SKM-1 treated with dmso at 0.1 percent for 144 hours (cell line): ENCODE measurements at regions not wholly inside any gene's neighbourhood (a gene's known extent, or its start where the extent isn't known, plus 50 kb on each side); places are given as distances from the start of the nearest gene placed in this dataset.
A peak's percentile ranks its signal among the peaks of the same experiment; 100 is the strongest.

Source experiments
- DNase-seq: peaks from one replicate; lab custom pipeline; 2025; ENCODE audit not compliant: unreplicated experiment; lab: John Stamatoyannopoulos, UW

DNA sequence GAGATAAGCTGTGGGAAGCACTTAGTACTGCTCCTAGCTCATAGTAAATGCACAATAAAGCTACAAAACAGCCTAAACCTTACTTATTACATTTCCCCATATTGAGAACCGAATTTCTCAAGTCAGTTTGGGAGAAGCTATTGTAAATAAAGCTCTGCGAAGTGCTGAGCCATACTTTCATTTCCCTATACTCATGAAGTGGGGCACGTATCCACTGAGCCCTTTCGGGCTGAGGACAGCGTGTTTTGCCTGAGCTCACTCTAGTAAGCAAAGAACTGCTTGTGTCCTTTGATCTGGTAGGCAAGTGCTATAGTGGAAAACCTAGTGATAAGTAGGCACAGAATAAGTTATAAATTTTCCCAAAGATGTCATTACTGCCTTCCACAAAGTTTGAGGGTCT is 165.0 kb downstream of the RSL24D1 start:
- no peak for DNase-seq

DNA sequence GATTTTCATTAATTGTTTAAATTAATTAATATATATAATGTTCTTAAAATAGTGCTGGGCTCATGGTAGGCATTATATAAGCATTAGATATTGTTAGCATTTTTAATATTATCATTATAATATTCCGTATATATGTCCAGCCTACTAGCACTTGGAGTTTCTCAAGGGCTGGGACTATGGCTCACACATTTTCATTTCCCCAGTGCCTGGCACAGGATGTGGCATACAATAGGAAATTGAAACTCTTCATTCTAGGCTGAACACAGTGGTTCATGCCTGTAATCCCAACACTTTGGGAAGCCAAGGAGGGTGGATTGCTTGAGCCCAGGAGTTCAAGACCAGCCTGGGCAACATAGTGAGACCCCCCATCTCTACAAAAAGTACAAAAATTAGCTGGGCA is 170.4 kb downstream of the RSL24D1 start:
- no peak for DNase-seq

DNA sequence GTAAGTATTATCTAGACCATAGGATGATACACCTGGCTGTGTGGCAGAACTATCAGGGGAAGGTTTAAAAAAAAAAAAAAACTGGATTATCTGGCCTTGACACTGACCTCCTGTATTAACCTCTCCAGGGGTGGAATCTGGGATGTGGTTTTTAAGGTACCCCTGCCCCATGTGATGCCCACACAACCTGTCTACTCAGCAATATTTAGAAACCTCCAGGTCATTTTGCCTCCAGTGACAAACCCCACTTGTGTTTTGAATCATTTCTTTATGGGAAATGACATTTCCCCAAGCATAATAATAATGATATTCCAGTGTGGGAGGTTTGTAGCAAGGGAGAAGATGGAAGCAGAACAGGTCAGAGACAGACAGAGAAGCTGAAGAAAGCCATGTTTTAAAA is 179.1 kb downstream of the RSL24D1 start:
- no peak for DNase-seq

DNA sequence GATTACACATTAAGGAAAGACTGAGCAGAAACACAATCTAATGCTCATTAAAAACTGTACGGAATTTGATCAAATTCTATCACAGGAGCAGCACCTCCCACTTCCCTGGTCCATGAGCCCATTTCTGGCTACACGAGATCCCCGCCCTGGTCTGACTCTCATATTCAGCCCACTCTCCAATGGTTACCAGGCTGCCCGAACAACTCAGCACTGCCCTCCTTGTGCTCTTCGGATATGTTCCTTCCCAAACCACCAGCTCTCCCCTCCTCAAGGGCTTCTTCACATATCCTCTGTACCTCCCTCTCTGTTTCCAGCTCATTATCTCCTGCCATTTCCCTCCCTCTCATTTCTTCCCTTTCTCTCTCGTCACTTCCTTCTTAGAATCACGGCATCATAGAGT is 180.5 kb downstream of the RSL24D1 start:
- no peak for DNase-seq

DNA sequence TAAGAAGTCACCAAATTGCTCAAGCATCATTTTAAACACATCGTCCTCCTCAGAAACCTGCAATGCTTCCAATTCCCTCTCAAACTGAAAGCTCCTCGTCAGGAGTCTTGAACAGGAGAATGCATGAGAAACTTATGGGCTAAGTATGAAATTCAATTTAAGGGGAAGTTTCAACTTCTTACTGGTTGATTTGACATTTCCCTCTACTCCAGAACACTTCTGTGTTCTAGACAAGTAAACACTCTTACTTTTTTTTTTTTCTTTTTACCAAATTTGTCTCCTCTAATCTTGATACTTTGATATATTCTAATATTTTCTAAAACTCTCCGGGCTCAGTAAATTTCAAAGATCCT is 181.7 kb downstream of the RSL24D1 start:
- DNase-seq: no peak

DNA sequence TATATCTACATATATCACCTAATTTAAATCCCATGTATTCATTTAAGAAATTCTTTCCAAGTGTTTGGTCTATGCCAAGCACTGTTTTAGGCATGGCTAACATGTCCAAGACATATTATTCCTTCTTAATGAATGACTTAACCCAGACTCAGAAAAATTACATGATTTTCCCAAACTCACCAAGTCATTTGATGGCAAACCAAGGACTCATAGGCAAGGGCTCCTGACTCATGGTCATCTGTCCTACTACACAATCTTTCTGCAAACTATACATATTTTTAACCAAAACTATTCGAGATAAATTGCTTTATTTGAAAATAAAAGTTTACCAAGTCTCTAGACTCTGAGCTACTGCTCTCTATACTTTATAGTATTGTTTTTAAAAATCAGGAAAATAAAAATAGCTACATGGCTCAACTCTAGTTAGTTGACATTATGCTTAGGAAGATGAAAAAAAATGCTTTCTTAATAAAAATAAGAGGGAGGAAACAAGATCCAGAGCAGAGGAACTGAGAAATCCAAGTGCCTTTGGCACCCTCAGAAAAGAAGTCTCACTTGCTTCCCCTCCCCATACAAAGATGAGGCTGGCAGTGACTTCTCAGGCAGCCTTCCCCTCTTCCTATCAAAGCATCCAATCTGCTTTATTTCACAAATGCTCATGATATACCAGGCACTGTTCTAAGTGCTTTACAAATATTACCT is 182.2 kb downstream of the RSL24D1 start:
- DNase-seq: no peak

DNA sequence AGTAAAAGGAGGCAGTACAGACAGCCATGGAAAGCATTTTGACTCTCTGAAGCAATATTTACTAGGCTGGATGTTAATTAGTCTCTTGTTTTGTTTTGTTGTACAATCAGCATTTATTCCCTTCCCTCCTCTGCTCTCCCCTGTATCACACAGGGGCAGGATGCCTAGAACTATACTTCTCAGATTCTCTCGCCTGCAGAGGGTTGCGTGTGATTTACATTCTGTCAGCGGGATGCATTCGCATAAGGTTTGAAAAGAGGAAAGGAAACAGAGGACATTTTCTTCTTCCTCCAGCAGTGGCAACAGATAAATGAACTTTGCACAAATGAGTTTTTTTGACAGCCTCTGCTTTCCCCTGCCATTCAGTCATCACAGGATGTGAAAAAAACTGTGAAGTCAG is 188.3 kb downstream of the RSL24D1 start:
- no peak for DNase-seq

DNA sequence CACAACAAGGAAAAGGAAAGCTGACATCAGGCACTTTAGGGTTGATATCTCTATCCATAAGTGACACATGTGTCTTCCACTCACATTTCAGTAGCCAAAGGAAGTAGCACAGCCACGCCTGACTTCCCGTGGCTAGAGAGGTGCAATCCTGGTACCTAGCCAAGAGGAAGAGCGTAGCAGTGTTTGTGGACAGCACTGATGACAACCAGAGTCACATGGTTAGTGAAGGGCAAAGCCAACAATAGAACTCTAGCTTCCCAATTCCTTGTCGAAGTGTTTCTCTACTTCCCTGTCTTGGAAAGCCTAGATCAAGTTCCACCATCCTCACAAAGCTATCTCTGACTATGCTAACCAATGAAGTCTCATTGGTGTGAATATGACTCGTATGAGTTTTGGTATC is 189.2 kb downstream of the RSL24D1 start:
- no peak for DNase-seq

DNA sequence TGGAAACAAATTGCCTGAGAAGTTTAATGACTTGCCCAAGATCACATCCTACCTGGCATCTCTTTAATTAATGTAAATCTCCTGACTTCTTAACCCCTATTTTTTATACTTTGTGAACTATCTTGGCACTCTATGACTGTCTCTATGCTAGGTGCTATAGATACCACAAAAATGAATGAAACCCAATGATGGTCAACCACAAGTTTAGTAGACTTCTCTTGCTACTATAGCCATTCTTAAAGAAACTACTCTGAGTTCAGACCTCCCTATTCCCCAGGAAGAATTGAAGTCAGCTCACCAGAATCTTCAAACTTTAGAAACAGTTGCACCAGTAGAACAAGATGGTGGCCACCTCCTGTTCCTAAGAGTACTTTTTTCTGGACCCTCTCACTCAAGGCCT is 191.1 kb downstream of the RSL24D1 start:
- no peak for DNase-seq

DNA sequence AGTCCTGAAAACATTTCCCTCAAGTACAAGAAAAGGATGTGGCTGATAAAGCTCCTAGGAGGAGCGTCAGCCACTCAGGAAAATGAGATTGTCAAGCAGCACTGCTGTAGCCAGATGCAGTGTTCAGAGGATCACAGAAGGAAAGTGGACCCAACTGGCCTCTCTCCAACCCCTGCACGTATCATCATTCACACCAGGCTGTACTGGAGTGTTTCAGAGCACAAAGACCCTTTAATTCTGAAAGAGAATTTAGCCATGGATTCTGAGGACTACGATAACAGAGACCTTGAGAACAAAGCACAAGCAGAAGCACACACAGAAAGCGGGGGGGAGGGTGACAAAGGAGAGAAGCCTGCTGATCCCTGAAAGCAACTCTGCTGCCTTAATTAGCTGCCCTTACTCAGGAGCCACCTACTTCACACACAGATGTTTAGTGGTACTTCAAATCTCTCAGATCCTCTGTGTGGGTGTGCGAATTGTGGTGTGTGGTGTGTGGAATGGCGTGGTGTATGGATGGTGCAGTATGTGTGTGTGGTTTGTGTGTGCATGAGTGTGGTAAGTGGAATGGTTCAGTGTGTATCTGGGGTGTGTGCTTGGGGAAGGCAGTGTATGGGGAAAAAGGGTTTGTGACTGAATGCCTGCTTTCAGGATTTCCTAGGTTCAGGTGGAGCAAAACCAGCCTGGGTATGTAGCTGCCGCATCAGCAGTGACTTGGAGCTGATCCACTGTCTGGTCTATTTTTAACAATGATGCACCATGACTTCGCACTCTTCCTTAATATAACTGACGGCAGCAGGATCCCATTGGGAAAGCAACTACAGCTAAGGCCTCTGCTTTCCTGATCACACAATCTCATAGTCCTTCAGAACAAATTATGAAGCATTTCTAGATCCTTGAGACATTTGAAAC is 192.5 kb downstream of the RSL24D1 start:
- no peak for DNase-seq

DNA sequence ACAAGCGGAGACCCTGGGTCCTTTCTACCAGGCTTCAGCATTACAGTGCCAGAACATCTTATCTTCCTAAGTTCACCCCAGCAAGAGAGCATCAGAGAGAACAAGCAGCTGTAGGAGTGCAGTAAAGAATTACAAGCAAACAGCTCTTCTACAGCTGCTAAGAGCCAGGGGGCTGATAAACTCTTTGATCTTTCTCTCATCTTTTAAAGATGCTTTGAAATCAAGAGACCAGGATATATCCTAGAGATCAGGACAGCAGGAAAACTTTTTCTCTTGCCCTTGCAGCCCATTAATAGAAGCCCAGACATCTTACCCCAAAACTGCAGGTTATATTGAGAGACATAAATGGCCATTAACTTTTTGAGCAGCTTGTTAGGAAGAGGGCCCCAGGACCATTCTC is 198.1 kb downstream of the RSL24D1 start:
- DNase-seq: no peak

DNA sequence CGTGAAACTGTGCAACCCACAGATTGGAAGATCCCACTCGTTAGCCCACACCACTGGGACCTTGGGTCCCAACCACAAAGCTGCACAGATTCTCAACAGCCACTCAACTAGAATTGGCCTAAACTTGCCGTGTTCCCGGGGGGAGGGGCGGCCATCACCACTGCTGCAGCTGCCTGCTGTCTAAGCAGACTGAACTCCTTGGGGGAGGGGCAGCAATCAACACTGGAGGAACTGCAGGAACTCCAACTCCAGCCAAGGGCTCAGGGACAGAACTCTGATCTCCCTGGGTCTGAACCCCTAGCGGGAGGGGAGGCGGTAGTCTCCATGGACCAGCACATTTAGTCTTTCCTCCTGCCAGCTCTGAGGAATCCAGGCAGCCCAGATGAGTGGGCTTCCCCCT is 205.9 kb downstream of the RSL24D1 start:
- no peak for DNase-seq

DNA sequence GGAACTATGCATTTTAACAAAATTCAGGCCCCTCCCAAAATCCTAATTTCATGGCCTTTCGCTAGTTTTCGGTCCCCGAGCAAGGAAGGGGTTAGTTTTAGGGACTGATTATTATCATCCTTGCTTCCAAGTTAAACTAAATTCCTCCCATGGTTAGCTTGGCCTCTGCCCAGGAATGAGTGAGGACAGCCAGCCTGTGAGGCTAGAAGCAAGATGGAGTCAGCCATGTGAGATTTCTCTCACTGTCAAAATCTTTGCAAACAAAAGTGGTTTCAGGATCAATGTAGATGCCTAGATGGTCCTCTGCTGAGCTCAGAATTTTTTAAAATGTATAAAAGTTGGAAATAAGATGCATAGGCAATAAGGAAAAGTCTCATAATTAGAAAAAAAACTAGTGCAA is 208.9 kb downstream of the RSL24D1 start:
- DNase-seq: no peak

DNA sequence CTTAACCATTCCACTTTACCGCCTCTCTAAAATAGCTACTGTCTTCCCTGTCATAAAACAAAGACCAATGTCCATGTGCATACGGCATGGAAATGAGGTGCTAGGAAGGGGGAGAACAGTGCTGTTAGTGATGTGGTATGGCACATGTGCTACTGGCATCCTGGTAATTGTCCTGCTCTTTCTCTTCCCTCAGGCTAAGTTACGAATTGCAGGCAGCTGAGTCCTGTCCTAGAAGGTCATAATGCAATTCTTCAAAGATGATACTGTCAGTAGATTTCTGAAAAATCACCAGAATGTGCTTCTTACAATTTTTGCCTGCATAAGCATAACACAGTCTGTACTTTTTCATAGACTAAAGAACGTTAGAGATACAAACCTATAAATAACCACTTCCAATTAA is 216.8 kb downstream of the RSL24D1 start:
- no peak for DNase-seq

DNA sequence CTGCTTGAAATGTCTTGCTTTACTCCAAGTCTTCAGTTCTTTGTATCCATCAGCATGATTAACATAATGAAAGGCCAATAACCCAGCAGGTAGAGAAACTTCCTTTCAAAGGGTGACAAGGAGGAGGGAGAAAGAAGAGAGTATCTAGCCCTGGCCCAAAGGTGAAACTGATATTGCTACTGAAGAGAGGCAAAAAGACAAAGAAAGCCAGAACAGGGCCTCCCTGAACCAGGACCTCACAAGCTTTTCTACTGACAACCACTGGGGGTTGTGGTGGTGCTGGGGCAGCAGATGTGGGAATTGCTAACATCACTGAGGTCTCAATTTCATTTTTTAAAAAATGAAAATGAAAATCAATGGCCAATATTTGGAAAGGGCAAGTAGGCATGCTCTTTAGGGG is 234.1 kb downstream of the RSL24D1 start:
- no peak for DNase-seq

DNA sequence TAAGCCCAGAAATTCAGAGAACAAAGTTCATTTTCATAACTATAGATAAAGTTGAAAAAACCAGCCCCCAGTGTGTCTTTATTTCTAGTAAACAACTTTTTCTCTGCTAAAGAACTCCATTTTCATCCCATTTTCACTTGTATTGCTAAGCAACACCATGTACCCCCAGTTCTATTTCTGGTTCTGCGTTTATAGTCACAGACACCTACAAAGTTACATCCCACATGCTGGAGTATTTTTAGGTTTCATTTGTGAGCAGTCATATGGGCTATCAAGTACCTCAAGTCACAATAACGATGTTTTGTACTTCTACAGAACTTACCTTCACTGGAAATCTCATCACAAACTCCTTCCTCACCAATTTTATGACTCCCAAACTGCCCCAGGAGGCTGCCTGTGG is 236.5 kb downstream of the RSL24D1 start:
- DNase-seq: no peak

DNA sequence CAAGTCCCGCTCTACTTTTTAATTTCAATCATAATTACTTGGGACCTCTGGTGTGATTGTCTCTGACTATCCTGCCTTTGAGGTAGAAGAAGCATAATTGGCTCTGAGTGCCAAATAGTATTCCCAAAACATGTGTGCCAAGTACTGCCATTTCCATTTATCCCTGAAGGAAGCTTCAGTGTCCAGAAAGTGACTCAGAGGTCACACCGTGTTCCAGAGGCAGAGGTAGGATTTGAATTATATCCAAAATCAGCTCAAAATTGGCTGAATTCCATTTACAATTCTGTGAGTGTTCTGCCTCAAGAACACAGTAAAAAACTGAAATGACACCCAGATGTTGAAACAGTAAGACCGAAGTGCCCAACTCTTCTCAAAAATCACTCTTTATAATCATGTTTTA is 255.3 kb downstream of the RSL24D1 start:
- no peak for DNase-seq

DNA sequence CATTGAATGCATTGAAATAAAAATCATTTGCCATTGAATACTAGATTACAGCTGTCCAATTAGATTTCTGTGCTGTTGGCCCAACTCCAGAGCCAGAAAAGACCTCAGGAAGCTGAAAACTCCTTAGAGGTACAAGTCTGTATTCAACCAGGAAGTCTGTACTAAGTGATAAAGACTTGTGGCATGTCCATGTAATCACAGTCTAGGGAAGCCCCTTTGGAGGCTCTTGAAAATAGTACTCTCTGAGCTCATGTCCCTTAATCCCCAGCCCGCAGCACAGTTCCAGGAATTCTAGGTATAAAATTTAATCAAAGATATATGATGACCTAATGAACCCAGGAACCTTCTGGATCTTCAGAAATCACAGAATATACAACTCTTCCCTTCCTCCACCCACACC is 279.4 kb downstream of the RSL24D1 start:
- no peak for DNase-seq

DNA sequence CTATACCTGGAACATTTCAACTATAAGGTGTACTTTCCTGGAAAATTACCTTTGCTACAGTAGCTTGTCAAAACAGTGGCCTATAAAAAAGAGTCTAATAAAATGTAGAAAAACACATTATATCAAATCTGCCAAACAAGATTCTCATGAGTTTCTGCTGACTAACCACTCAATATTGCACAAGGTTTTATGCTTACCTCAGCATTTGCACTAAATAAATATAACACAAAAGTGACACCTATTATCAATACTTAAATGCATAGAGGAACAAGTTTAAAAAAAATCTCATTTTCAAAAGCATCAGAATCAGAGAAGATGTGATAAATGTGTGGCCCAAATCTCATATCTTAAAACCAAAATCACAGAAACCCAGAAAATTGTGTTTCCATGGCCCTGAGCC is 281.4 kb downstream of the RSL24D1 start:
- DNase-seq: no peak

DNA sequence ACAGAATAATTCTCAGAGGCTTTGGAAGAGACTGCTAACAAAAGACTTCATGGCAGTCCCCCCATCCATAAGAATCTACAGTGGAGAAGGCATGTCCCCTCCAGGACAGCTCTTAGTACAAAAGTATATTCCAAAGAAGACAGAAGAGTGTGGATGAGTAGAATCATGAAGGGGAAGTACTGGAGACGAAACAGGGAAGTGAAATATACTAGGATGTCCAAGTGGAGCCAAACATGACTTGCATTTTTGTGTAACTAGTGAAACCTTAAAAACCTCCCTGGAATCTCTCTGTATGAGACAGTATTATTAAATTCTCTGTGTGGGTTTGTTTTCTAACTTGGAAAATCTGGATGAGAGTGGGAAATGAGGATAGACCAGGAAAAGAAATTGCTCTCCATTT is 312.4 kb downstream of the RSL24D1 start:
- DNase-seq: peak; percentile 63

DNA sequence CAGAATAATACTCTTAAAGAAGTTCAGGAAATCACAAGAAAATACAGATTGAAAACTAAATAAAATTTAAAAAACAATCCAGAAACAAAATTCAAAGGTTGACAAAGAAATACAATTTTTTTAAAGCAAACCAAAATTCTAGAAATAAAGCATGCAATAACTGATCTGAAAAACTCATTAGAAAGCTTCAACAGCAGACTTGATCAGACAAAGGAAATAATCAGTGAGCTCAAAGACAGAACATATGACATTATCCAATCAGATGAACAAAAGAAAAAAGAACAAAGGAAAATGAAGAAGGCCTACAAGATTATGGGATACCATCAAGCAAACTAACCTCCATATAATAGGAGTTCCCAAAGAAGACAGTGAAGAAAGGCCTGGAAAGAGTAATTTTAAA is 336.8 kb downstream of the RSL24D1 start:
- DNase-seq: no peak

DNA sequence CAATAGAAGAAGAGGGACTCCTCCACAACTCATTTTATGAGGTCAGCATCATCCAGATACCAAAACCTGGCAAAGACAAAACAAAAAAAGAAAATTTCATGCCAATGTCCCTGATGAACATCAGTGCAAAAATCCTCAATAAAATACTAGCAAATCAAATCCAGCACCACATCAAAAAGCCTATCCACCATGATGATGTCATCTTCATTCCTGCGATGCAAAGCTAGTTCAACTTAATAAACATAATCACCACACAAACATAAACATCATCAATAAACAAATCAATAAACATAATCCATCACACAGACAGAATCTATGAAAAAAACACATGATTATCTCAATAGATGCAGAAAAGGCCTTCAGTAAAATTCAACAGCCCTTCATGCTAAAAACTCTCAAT is 342.1 kb downstream of the RSL24D1 start:
- no peak for DNase-seq

DNA sequence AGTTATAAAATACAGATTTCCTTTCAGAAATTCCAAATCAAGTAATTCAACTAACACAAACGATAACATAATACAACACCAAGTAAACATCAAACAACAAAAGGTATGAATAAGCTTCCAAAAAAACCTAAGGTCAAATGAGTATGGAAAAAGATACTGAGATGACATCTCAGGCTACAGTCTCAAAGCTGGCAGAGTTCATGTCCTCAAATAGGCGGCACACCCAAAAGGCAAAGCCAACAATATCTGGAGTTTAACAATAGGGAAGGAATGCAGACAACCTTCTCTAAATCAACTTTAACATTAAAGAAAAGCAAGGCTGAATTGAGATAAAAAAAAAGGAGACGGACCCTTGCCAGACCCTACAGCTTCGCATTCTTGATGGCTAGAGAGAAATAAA is 346.6 kb downstream of the RSL24D1 start:
- DNase-seq: no peak
